ENCODE measurements at regions not wholly inside any gene's neighbourhood (a gene's known extent, or its start where the extent isn't known, plus 50 kb on each side); places are given as distances from the start of the nearest gene placed in this dataset.

- no peak for TF ChIP-seq CTCF (IDR thresholded peaks at IDR 0.05)
- no peak for TF ChIP-seq POLR2A (IDR thresholded peaks at IDR 0.05)
- H3K27ac ChIP-seq: no peak overlapping the region
- no peak for ATAC-seq
These were observed 93.4 kb upstream of the FN1 start for GRCh38 chr2:215529271-215529670.

DNA sequence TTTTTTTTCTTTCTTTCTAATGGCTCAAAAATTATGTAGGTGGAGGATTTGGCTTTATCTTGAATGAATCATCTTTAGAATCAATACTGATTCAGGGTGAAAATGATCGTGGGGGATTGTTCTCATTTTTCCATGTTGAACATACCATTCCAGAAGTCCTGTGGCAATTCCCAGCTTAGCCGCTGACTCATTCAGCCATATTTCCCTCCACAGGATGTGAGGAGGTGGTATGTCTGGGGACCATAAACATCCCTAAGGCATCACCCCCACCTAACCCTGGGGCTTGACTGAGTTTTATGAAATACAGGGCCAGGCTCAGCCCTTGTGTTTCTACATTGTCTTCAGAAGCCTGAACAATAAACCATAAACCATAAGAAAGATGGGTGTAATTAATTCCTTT, 92.7 kb upstream of the FN1 start:
- Histone ChIP-seq H3K9me3 (no peaks in the 10 kb centered on the region), H3K4me1 (no peaks in the 10 kb centered on the region), H3K36me3 (replicated peaks in 1 of 2; ENCODE audit: insufficient read depth in 1 of 2, low read depth in 2 of 2) (no peaks in the 10 kb centered on the region), H3K4me3 (no peak overlapping the region), H3K27me3 (no peaks in the 10 kb centered on the region), H3K27ac (no peak overlapping the region)
- TF ChIP-seq CTCF (IDR thresholded peaks at IDR 0.05): no peak
- no peak for TF ChIP-seq POLR2A (IDR thresholded peaks at IDR 0.05)
- no peak for ATAC-seq
- DNase-seq: peak in 1 of 4 donors; percentile 4
- intact Hi-C loops (cut with DNase I): no loop called here
- 71 to 79% methylated on average over 2 of the region's 2 CpGs for WGBS, 2 donors

More at GRCh38 chr2:215529271-215529670, 93.4 kb upstream of the FN1 start:
- no peaks in the 10 kb centered on the region for H3K4me1 ChIP-seq
- intact Hi-C loops (cut with DNase I): no loop called here
- H3K9me3 ChIP-seq: no peaks in the 10 kb centered on the region
- DNase-seq: no peak
- no peaks in the 10 kb centered on the region for H3K36me3 ChIP-seq (replicated peaks in 1 of 2; ENCODE audit: insufficient read depth in 1 of 2, low read depth in 2 of 2)
- no peak overlapping the region for H3K4me3 ChIP-seq
- no peaks in the 10 kb centered on the region for H3K27me3 ChIP-seq
- WGBS, 2 donors: 56 to 65% methylated on average over 5 of the region's 5 CpGs

DNA sequence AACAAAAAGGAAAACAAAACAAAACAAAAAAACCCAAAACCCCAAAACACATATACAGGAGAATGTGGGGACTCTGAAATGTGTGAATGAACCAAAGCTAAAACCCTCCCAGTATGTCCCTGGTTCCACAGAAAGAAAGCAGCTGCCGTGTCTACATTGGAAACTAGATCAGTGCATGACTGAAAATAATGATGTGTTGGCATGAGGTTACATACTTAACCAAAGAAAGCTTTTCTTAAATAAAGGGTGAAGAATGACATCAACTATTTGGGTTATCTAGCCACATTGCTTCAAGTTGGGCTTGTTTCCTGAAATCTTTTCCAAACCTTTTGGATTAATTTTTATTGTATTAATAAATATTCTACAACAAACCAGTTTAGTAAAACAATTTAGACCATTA, 91.9 kb upstream of the FN1 start:
- intact Hi-C loops (cut with DNase I): no loop called here
- TF ChIP-seq CTCF (IDR thresholded peaks at IDR 0.05) (no peak), POLR2A (IDR thresholded peaks at IDR 0.05) (no peak)
- no peaks in the 10 kb centered on the region for H3K36me3 ChIP-seq (replicated peaks in 1 of 2; ENCODE audit: insufficient read depth in 1 of 2, low read depth in 2 of 2)
- H3K4me3 ChIP-seq: no peak overlapping the region
- ATAC-seq: no peak
- 88 to 100% methylated on average over 1 of the region's 1 CpG for WGBS, 2 donors
- no peaks in the 10 kb centered on the region for H3K27me3 ChIP-seq
- no peaks in the 10 kb centered on the region for H3K4me1 ChIP-seq
- no peaks in the 10 kb centered on the region for H3K9me3 ChIP-seq
- H3K27ac ChIP-seq: no peak overlapping the region
- no peak for DNase-seq

GRCh38 chr2:215526341-215526740, 90.5 kb upstream of the FN1 start:
- Histone ChIP-seq H3K27me3 (no peaks in the 10 kb centered on the region), H3K4me1 (no peaks in the 10 kb centered on the region), H3K4me3 (no peak overlapping the region), H3K36me3 (replicated peaks in 1 of 2; ENCODE audit: insufficient read depth in 1 of 2, low read depth in 2 of 2) (no peaks in the 10 kb centered on the region), H3K27ac (no peak overlapping the region), H3K9me3 (no peaks in the 10 kb centered on the region)
- 84 to 85% methylated on average over 4 of the region's 4 CpGs for WGBS, 2 donors
- TF ChIP-seq CTCF (IDR thresholded peaks at IDR 0.05) (no peak), POLR2A (IDR thresholded peaks at IDR 0.05) (no peak)
- DNase-seq (no peak), ATAC-seq (no peak)
- intact Hi-C loops (cut with DNase I): no loop called here

DNA sequence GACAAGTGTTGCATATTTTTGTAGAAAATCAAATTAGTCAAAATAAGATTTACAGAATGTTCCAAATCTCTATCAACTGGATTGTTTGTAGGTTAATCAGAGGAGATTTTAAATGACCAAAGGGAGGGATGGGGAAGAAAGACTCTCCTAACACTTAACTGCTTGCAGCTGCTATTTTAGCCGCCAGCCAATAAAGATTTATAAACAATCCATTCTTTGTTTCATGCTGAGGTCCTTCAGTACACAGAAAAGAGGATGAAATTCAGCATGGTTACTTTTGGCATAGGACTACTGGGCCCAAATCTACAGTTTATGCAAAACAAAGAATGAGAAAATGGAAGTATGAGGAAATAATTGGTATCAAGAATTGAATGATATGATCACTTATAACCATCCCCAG, 86.4 kb upstream of the FN1 start:
- H3K36me3 ChIP-seq (replicated peaks in 1 of 2; ENCODE audit: insufficient read depth in 1 of 2, low read depth in 2 of 2): no peaks in the 10 kb centered on the region
- DNase-seq: no peak
- TF ChIP-seq POLR2A (IDR thresholded peaks at IDR 0.05) (no peak), CTCF (IDR thresholded peaks at IDR 0.05) (no peak)
- intact Hi-C loops (cut with DNase I): no loop called here
- H3K27ac ChIP-seq: no peak overlapping the region
- 63 to 65% methylated on average over 1 of the region's 1 CpG for WGBS, 2 donors
- ATAC-seq: no peak
- H3K4me1 ChIP-seq: no peaks in the 10 kb centered on the region
- no peaks in the 10 kb centered on the region for H3K27me3 ChIP-seq
- H3K9me3 ChIP-seq: no peaks in the 10 kb centered on the region
- no peak overlapping the region for H3K4me3 ChIP-seq

Measured in body of pancreas (tissue), 4 donors.